ENCODE measurements at regions not wholly inside any gene's neighbourhood (a gene's known extent, or its start where the extent isn't known, plus 50 kb on each side); places are given as distances from the start of the nearest gene placed in this dataset.
"Not testable (repeated sequence)": the region's sequence is repeated elsewhere in the genome, so short reads cannot be mapped to it uniquely, and the experiment has no call there.

DNA sequence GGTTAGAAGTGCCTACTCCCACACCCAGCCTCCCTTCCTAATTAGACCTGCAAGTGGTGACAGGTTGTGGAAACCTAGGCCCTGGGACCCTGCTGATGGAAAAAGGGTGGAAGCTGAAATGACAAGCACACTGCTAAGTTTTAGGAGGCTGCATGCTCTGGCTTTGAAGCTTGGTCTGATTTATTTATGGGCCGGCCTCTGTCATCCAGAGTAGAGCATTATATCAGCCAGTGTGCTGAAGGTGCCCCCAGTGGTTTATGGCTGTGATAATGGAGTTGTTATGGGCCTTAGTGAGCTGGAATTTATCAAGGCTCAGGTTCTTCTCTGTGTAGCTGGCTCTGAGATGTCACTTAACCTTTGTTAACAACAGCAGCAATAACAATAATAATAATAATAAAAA, 142.6 kb downstream of the UTP18 start:
- Mint-ChIP-seq H3K9me3 (no peaks in the 10 kb centered on the region), H3K4me1 (no peaks in the 10 kb centered on the region), H3K4me3 (no peak overlapping the region), H3K27me3 (no peaks in the 10 kb centered on the region), H3K36me3 (ENCODE audit: low read depth) (no peaks in the 10 kb centered on the region), H3K27ac (no peak overlapping the region)
- DNase-seq (no peak), ATAC-seq (no peak)

DNA sequence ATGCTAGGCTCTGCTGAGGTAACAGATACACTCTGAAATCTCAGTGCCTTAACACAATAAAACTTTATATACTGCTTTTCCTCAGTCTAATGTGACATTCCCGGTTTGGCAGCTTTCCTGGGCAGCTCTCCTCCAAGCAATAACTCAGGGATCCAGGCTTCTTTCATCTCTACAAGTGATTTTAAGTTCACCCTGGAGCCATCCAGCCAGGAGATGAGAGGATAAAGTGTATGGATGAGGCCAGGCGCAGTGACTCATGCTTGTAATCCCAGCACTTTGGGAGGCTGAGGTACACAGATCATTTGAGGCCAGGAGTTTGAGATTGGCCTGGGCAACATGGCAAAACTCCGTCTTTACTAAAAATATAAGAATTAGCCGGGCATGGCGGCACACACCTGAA, 147.2 kb downstream of the UTP18 start:
- Mint-ChIP-seq H3K27ac (no peak overlapping the region), H3K27me3 (no peaks in the 10 kb centered on the region), H3K9me3 (no peaks in the 10 kb centered on the region), H3K4me1 (no peaks in the 10 kb centered on the region), H3K36me3 (ENCODE audit: low read depth) (no peaks in the 10 kb centered on the region), H3K4me3 (no peak overlapping the region)
- ATAC-seq (no peak), DNase-seq (no peak)

DNA sequence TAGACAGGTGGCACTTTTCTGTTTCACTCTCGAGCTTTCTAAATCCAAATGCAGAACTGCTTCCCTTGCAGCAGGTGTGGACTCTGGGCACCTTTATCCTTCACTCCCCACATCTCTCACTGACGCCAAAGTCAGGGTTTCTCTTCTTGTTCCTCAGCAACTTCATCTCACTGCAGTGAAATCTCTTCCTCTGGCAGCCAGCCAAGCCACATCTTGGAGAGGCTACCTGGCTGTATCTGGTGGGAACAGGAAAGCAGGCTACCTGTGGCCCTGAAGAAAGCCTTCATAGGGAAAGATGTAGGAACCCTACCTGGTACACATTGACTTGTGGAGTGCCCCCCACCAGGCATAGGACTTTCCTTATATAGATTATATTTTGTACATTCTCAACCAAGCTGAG, 159.1 kb downstream of the UTP18 start:
- Mint-ChIP-seq H3K27ac (no peak overlapping the region), H3K9me3 (no peaks in the 10 kb centered on the region), H3K4me3 (no peak overlapping the region), H3K4me1 (peaks cover 5% of the 10 kb centered on the region), H3K36me3 (ENCODE audit: low read depth) (no peaks in the 10 kb centered on the region), H3K27me3 (no peaks in the 10 kb centered on the region)
- DNase-seq (no peak), ATAC-seq (no peak)

DNA sequence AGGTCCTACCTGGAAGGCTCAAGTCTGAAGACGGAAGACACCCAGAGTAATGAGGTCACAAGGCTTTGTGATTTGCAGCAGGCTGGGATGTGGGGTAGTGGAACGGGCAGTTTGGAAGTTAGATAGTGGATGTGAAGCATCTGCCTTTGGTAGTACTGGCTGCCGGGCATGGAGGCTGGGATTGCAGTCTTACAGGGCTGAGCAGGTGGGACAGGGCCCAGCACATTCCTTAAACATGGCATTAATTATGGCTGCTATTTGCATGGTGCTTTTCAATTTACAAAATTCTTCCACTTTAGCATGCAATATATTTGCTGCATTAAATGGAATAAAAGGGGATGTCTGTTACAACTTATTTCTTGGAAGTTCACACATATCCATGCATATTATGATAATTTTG, 161.2 kb downstream of the UTP18 start:
- no peak for DNase-seq
- H3K4me1 Mint-ChIP-seq: peaks cover 6% of the 10 kb centered on the region
- H3K9me3 Mint-ChIP-seq: no peaks in the 10 kb centered on the region
- no peak overlapping the region for H3K27ac Mint-ChIP-seq
- no peaks in the 10 kb centered on the region for H3K36me3 Mint-ChIP-seq (ENCODE audit: low read depth)
- no peak overlapping the region for H3K4me3 Mint-ChIP-seq
- H3K27me3 Mint-ChIP-seq: no peaks in the 10 kb centered on the region
- ATAC-seq: no peak

DNA sequence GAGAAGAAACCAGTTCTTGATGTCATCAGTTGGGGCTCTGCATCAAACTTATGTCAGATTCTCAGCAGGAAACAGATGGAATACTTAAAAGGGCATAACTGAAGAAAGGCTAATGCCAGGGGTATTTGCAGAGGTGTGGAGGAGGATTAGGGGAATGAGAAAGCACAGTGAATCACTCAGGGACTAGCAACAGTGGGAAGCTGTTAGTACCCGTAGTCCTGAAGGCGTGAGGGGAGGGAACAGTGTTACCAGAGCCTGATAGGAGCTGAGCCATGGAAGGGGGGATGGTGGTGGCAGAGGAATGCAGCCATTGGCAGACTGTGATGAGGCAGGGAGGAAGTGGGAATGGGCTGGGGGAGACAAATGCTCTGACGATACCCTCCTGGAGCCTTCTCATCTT, 162.3 kb downstream of the UTP18 start:
- H3K27me3 Mint-ChIP-seq: no peaks in the 10 kb centered on the region
- ATAC-seq (no peak), DNase-seq (no peak)
- H3K4me1 Mint-ChIP-seq: peaks cover 17% of the 10 kb centered on the region
- H3K36me3 Mint-ChIP-seq (ENCODE audit: low read depth): no peaks in the 10 kb centered on the region
- H3K9me3 Mint-ChIP-seq: no peaks in the 10 kb centered on the region
- H3K4me3 Mint-ChIP-seq: no peak overlapping the region
- no peak overlapping the region for H3K27ac Mint-ChIP-seq

DNA sequence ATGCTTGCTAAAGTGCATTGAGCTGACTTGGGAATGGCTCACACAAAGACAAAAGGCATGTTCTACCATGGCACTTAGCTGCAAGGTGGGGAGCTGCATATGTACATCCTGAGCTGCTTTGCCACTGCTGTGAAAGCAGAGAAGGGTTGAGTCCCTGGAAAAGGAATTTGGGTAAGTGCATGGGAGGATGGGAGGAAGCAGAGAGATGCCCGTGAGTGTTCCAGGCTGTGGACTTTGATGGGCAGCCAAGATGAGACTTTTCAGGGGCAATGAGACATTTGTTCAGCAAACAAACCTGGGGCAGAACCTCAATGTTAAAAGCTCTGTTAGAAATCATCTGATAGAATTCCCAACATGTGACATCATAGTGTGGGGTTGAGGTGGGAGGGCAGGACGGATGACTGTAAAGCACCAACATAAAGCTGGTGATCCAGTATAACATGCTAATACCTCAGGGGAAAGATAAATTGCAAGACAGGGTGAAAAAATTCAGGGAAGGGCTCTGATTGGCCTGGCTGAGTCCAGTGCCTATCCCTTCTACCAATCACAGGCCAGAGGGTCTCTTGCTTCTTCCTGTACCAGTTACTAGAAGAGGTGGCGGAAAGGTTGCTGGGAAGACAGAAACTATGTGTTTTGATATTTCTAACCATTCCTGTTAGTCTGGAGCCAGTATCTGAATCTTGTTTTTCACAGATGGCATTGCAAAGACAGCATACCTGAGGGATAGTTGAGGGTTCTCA, 163.2 kb downstream of the UTP18 start:
- no peak overlapping the region for H3K4me3 Mint-ChIP-seq
- no peaks in the 10 kb centered on the region for H3K9me3 Mint-ChIP-seq
- no peak for ATAC-seq
- no peaks in the 10 kb centered on the region for H3K27me3 Mint-ChIP-seq
- H3K4me1 Mint-ChIP-seq: peaks cover 25% of the 10 kb centered on the region
- no peak overlapping the region for H3K27ac Mint-ChIP-seq
- DNase-seq: no peak
- no peaks in the 10 kb centered on the region for H3K36me3 Mint-ChIP-seq (ENCODE audit: low read depth)

DNA sequence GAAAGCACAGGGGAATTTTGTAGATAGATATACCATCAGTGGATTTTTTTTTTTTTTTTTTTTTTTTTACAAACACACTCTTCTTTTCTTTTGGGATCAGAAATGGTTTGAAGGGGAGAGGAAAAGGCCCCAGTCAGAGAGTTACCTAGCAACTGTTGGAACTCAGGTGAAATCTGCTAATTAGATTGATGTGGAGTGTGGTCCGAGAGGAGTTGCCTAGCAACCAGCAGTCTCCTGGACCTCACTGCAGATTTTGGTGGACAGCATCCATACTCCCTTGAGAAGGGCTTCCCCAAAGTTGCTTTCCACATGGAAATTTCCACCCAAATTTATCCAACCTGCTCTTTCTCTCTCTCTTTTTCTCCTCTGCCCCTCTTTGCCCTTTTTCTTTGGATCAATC, 165.4 kb downstream of the UTP18 start:
- Mint-ChIP-seq H3K9me3 (no peaks in the 10 kb centered on the region), H3K27ac (no peak overlapping the region), H3K36me3 (ENCODE audit: low read depth) (no peaks in the 10 kb centered on the region), H3K4me1 (peaks cover 39% of the 10 kb centered on the region), H3K27me3 (no peaks in the 10 kb centered on the region), H3K4me3 (no peak overlapping the region)
- no peak for DNase-seq
- ATAC-seq: no peak

DNA sequence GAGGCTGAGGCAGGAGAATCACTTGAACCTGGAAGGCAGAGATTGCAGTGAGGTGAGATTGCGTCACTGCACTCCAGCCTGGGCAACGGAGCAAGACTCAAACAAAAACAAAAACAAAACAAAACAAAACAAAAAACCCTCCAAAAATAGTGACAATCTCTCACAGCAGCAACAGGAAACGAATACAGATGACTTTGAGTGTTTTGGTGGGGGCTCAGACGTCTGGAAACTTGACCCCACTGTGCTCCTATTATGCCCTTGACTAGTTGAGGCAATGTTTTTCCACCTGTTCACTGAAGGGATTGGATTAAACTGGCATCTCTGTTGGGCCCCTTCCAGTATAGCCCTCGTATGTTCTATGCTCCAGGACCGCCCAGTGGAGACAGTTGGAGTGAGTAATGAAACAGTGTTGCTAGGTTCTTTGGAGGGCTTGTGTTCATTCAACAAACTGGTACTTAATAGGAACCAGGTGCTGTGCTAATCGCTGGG, 167.0 kb downstream of the UTP18 start:
- Mint-ChIP-seq H3K27ac (peak overlapping the region; percentile 86), H3K4me1 (peaks cover 39% of the 10 kb centered on the region), H3K27me3 (no peaks in the 10 kb centered on the region), H3K4me3 (no peak overlapping the region), H3K36me3 (ENCODE audit: low read depth) (no peaks in the 10 kb centered on the region), H3K9me3 (no peaks in the 10 kb centered on the region)
- DNase-seq (no peak), ATAC-seq (peak; percentile 25)

DNA sequence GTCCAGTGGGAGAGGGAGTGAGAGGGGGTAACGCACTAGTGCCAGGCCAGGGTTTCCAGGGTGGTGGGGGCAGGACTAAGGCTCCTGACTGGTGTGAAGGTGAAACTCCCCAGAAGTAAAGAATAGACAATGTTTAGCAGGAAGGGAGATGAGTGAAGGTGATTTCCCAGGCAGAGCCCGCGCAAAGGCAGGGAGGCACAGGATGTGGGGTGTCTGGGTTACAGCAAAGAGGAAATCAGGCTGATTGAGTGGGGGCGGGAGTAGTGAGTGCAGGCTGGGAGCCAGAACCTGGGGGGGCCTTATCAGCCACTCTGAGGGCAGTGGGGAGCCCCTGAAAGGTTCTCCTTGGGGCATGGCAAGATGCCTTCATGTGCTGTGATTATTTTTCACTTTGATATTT, 167.5 kb downstream of the UTP18 start:
- H3K4me1 Mint-ChIP-seq: peaks cover 39% of the 10 kb centered on the region

DNA sequence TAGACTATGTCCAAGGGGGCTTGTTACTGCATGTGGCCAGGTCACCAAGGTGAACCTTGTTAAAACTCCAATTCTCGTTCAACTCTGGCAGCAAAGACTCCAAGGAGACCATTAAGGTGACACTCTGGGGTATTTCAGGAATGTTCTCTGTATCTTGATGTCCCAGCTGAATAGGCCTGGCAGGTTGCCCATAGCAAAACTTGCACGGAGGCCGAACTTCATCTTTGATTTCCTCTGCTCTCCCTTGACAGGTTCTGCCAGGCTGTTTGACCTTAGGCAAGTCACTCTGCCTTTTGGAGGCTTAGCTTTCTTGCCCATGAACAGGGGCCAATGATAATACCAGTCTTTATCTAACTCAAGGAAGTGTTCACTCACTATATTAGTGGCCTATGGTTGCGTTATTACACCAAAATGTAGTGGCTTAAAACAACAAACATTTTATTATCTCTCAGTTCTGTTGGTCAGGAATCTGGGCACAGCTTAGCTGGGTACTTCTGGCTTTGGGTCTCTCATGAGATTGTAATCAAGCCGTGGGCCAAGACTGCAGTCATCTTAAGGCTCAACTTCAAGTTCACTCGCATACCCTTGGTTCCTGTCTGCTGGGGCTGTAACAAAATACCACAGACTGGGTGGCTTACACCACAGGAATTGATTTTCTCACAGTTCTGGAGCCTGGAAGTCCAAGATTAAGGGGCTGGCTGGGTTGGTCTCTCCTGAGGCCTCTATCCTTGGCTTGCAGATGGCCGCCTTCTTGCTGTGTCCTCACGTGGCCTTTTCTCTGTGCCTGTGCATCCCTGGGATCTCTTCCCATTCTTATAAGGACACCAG, 168.5 kb downstream of the UTP18 start:
- Mint-ChIP-seq H3K4me3 (no peak overlapping the region), H3K27ac (peak overlapping the region; percentile 86), H3K4me1 (peaks cover 39% of the 10 kb centered on the region), H3K27me3 (no peaks in the 10 kb centered on the region), H3K36me3 (ENCODE audit: low read depth) (no peaks in the 10 kb centered on the region), H3K9me3 (no peaks in the 10 kb centered on the region)
- ATAC-seq (no peak), DNase-seq (no peak)

More for the DNA sequence above, 167.5 kb downstream of the UTP18 start:
- H3K9me3 Mint-ChIP-seq: no peaks in the 10 kb centered on the region
- H3K36me3 Mint-ChIP-seq (ENCODE audit: low read depth): no peaks in the 10 kb centered on the region
- H3K27me3 Mint-ChIP-seq: no peaks in the 10 kb centered on the region
- H3K27ac Mint-ChIP-seq: peak overlapping the region; percentile 86
- DNase-seq (peak; percentile 62), ATAC-seq (peak; percentile 90)
- peak overlapping the region; percentile 57 for H3K4me3 Mint-ChIP-seq

DNA sequence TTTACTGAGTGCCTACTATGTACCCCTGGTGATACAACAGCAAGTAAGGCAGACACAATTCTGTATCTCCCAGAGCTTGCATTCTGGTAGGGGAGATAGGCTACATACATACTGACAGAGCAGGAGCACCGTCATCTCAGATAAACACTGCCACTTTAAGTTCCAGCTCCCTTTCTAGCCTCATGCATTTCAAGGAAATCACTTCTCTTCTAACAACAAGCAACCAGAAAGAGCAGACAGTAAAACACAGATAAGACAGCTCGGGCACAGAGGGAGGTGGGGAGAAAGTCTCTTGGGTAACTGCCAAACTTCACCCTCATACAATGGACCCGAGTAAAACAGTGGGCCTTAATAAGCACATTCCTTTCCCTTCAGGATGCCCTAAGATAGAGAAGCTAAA, 169.6 kb downstream of the UTP18 start:
- peak overlapping the region; percentile 9 for H3K27ac Mint-ChIP-seq
- H3K4me3 Mint-ChIP-seq: not testable (repeated sequence)

DNA sequence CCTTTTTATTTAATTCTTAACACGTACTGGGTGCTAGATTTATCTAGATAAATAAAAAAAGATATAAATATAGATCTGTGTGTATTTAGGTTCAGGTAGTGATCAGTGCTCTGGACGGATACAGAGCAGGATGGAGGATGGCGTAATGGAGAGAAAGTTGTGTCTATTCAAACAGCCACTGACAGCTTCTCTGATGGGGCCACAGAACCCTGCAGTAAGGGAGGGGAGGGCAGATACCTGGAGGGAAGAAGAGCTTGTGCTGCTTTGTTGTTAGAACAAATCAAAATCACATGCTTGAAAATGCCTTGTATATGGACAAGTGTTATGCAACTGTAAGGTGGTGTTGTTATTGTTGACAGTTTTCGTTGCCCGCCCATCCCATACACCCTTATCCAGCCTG, 170.2 kb downstream of the UTP18 start:
- Mint-ChIP-seq H3K4me1 (peaks cover 52% of the 10 kb centered on the region), H3K9me3 (no peaks in the 10 kb centered on the region), H3K36me3 (ENCODE audit: low read depth) (no peaks in the 10 kb centered on the region), H3K27me3 (no peaks in the 10 kb centered on the region), H3K4me3 (no peak overlapping the region), H3K27ac (no peak overlapping the region)
- no peak for DNase-seq
- no peak for ATAC-seq

More for the DNA sequence above, 169.6 kb downstream of the UTP18 start:
- H3K9me3 Mint-ChIP-seq; H3K36me3 Mint-ChIP-seq (ENCODE audit: low read depth); H3K27me3 Mint-ChIP-seq; DNase-seq; ATAC-seq: not testable (repeated sequence)
- peaks cover 46% of the 10 kb centered on the region for H3K4me1 Mint-ChIP-seq

DNA sequence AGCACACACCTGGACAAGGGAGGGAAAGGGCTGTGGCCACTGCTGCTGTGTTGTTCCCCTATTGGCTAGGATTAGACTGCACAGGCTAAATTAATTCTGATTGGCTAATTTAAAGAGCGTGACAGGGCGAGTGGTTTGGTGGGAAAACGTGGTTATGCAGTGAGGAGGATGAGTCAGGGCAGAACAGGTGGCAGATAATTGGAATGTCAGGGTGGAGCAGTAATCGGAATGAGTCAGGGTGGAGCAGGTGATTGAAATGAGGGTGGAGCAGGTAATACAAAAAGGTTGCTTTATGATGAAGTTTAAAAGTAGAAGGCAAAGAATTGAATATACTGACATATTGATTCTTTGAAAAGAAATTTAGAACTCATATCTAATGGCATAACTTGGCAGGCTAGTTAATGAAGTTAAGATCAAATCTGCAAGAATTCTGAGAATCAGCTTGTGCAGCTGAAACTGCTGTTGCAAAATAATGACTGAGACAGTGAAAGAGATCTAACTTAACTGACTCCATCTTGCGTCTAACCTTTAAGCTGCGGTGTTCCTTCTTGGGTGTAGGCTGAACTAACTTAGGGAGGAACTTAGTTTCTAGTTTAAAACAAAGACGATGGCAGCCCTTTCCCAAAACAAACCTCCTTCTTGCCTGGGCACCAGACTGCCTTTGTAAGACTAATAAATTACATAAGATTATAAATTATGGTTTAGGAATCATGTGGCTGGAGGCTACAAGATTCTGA, 174.3 kb downstream of the UTP18 start:
- no peaks in the 10 kb centered on the region for H3K36me3 Mint-ChIP-seq (ENCODE audit: low read depth)
- DNase-seq: no peak
- no peaks in the 10 kb centered on the region for H3K9me3 Mint-ChIP-seq
- H3K27ac Mint-ChIP-seq: peak overlapping the region; percentile 19
- no peaks in the 10 kb centered on the region for H3K27me3 Mint-ChIP-seq
- H3K4me1 Mint-ChIP-seq: peaks cover 22% of the 10 kb centered on the region
- no peak overlapping the region for H3K4me3 Mint-ChIP-seq
- ATAC-seq: no peak

DNA sequence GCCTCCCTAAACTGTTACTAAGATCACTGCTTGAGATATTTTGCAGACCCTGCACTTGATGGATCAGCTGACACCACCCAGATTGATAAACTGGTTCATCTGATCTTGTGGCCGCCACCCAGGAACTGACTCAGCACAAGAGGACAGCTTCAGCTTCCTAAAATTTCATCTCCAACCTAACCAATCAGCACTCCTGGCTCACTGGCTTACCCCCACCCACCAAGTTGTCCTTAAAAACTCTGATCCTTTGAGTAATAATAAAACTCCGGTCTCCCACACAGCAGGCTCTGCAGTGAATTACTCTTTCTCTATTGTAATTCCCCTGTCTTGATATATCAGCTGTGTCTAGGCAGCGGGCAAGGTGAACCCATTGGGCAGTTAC, 174.8 kb downstream of the UTP18 start:
- Mint-ChIP-seq H3K9me3 (no peaks in the 10 kb centered on the region), H3K27me3 (no peaks in the 10 kb centered on the region), H3K4me1 (peaks cover 16% of the 10 kb centered on the region), H3K36me3 (ENCODE audit: low read depth) (no peaks in the 10 kb centered on the region), H3K27ac (no peak overlapping the region), H3K4me3 (no peak overlapping the region)
- DNase-seq: no peak
- peak; percentile 15 for ATAC-seq
